Vagina (tissue), 2 donors: ENCODE measurements at regions not wholly inside any gene's neighbourhood (a gene's known extent, or its start where the extent isn't known, plus 50 kb on each side); places are given as distances from the start of the nearest gene placed in this dataset.
A peak's percentile ranks its signal among the peaks of the same experiment; 100 is the strongest.

ENCODE experiments used
- DNase-seq, 2 donors: peaks; one replicate each; pipeline ENCODE4 v3.0.0-alpha.2; 2017; ENCODE audit errors: extremely low spot score in 2 of 2
- H3K27ac ChIP-seq: fragments of 200-600 bp; sonication (generic); one replicate; pipeline ENCODE4 v1.5.1; 2019
- H3K27me3 ChIP-seq: fragments of 200-600 bp; sonication (generic); one replicate; pipeline ENCODE4 v1.5.1; 2019
- H3K36me3 ChIP-seq, 2 donors: fragments of 200-600 bp; sonication (generic); one replicate each; pipeline ENCODE4 v1.5.1; 2017 to 2019
- H3K4me1 ChIP-seq: fragments of 200-600 bp; sonication (generic); one replicate; pipeline ENCODE4 v1.5.1; 2019
- H3K4me3 ChIP-seq, 2 donors: fragments of 200-600 bp; sonication (generic); 1 replicate in 1 of 2; 2 replicates in 1 of 2; pipeline ENCODE4 v1.5.1; 2016 to 2019
- H3K9me3 ChIP-seq: fragments of 200-600 bp; sonication (generic); one replicate; pipeline ENCODE4 v1.5.1; 2019
- CTCF ChIP-seq, 3 experiments: fragments of 450-650 bp in 2 of 3; fragments of 200-600 bp in 1 of 3; sonication (generic) in 1 of 3; IDR thresholded peaks; one replicate each; pipeline ENCODE4 v1.5.1; 2017 to 2019; ENCODE audit warnings: antibody characterized with exemption in 3 of 3, mild to moderate bottlenecking in 2 of 3, moderate library complexity in 2 of 3
- POLR2A ChIP-seq, 2 donors: fragments of 450-650 bp; IDR thresholded peaks; one replicate each; pipeline ENCODE4 v1.6.1; 2017; ENCODE audit warnings: antibody characterized with exemption in 2 of 2, mild to moderate bottlenecking in 2 of 2, moderate library complexity in 2 of 2
- POLR2AphosphoS5 ChIP-seq, 2 donors: sonication (generic); formaldehyde crosslinking; IDR thresholded peaks; one replicate each; pipeline ENCODE4 v1.9.0; 2017; ENCODE audit warnings: antibody characterized with exemption in 2 of 2, mild to moderate bottlenecking in 2 of 2, low read depth in 1 of 2; ENCODE audit not compliant: insufficient read depth in 1 of 2
- intact Hi-C: fragments of 100-400 bp; cut with DNase I; formaldehyde crosslinking; loops from one replicate; pipeline ENCODE4 v1.15.1; 2023

DNA sequence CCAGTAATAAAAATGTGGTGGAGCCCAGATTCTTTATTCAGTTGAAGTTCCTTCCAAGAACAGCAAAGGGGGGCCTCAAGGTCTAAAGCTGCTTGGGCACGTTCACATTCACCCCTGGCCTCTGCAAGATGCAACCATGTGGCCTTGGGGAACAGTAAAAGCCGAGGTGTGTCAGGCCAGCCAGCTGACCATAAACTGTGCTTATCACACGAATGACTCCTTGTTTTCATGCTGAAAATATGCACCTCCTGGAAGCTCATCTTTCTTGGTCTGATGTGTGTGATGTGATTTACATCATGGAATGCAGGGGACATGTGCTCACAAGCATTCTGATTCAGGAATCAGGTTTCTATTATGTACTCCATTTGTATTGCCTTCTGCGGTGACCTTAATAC lies 211.6 kb upstream of the MARCKS start:
- DNase-seq, result no peak
- Histone ChIP-seq H3K27me3 (no peaks in the 10 kb centered on the region), H3K4me1 (peaks cover 33% of the 10 kb centered on the region), H3K9me3 (no peaks in the 10 kb centered on the region), H3K27ac (peak overlapping the region; percentile 50), H3K4me3 (no peak overlapping the region), H3K36me3 (no peaks in the 10 kb centered on the region)
- TF ChIP-seq POLR2AphosphoS5 (IDR thresholded peaks at IDR 0.05; ENCODE audit: insufficient read depth in 1 of 2, low read depth in 1 of 2) (peak in 1 of 2 donors; percentile 60), CTCF (IDR thresholded peaks at IDR 0.05) (no peak)
- intact Hi-C loops, result no loop called here

GRCh38 chr6:113645986-113646385 lies 211.2 kb upstream of the MARCKS start:
- no peaks in the 10 kb centered on the region for H3K27me3 ChIP-seq
- no peak overlapping the region for H3K4me3 ChIP-seq
- no peaks in the 10 kb centered on the region for H3K36me3 ChIP-seq
- peaks cover 37% of the 10 kb centered on the region for H3K4me1 ChIP-seq
- H3K27ac ChIP-seq, result peak overlapping the region; percentile 14
- DNase-seq, result no peak
- intact Hi-C loops, result no loop called here
- no peaks in the 10 kb centered on the region for H3K9me3 ChIP-seq
- no peak for TF ChIP-seq POLR2AphosphoS5 (IDR thresholded peaks at IDR 0.05; ENCODE audit: insufficient read depth in 1 of 2, low read depth in 1 of 2)
- TF ChIP-seq POLR2A (IDR thresholded peaks at IDR 0.05), result no peak
- no peak for TF ChIP-seq CTCF (IDR thresholded peaks at IDR 0.05)

DNA sequence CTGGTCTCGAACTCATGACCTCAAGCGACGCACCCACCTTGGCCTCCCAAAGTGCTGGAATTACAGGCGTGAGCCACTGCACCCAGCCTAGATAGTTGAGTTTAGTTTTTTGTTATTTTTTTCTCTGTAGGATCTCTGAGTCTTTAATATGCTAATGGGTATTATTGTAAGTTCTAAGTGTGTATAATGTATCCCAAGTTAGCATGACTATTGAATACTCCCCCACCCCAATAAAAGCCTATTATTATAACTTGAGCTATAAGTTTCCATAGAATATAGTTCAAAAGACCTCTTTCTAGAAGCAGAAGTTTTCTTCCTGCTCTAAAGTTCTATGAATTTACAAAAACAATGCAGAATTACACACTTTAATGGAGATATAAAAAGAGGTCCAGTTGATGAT lies 210.4 kb upstream of the MARCKS start:
- DNase-seq, result no peak
- Histone ChIP-seq H3K9me3 (no peaks in the 10 kb centered on the region), H3K4me3 (no peak overlapping the region), H3K4me1 (peaks cover 41% of the 10 kb centered on the region), H3K27ac (no peak overlapping the region), H3K36me3 (no peaks in the 10 kb centered on the region), H3K27me3 (no peaks in the 10 kb centered on the region)
- intact Hi-C loops, result no loop called here
- TF ChIP-seq CTCF (IDR thresholded peaks at IDR 0.05) (no peak), POLR2AphosphoS5 (IDR thresholded peaks at IDR 0.05; ENCODE audit: insufficient read depth in 1 of 2, low read depth in 1 of 2) (no peak), POLR2A (IDR thresholded peaks at IDR 0.05) (no peak)

DNA sequence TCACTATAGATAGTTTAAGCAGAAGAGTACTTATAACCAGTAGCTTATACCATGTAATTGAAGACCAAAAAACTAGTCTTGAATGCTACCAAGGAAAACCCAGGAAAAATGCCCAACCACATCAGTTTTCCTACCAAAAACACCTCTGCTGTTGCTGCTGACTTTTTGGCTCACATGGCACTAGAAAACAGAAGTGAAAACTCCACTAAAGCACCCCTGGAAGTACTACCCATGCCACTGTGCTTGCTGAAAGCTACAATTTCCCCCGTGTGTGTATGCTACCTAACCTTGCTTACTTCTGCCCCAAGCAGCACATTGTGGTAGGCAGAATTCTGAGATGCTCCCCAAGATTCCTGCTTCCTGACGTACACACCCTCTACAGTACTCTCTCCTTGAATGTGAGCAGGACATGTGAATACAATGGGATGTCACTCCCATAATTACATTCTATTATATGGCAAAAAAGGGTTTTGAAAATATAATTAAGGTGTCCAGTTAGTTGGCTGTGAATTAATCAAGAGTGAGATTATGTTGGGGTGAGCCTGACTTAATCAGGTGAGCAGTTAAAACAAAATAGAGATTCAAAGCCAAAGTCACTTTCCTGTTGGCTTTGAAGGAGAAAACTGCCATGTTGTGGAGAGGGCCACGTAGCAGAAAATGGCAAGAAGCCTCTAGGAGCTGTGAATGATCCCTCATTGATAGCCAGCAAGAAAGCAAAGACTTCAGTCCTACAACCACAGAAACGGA lies 209.8 kb upstream of the MARCKS start:
- H3K27ac ChIP-seq, result no peak overlapping the region
- intact Hi-C loops, result no loop called here
- no peaks in the 10 kb centered on the region for H3K36me3 ChIP-seq
- DNase-seq, result no peak
- H3K27me3 ChIP-seq, result no peaks in the 10 kb centered on the region
- H3K4me1 ChIP-seq, result peaks cover 41% of the 10 kb centered on the region
- H3K4me3 ChIP-seq, result no peak overlapping the region
- no peak for TF ChIP-seq CTCF (IDR thresholded peaks at IDR 0.05)
- no peak for TF ChIP-seq POLR2A (IDR thresholded peaks at IDR 0.05)
- TF ChIP-seq POLR2AphosphoS5 (IDR thresholded peaks at IDR 0.05; ENCODE audit: insufficient read depth in 1 of 2, low read depth in 1 of 2), result no peak
- H3K9me3 ChIP-seq, result no peaks in the 10 kb centered on the region

GRCh38 chr6:113648698-113649097 lies 208.4 kb upstream of the MARCKS start:
- Histone ChIP-seq H3K27me3 (no peaks in the 10 kb centered on the region), H3K27ac (no peak overlapping the region), H3K4me3 (no peak overlapping the region), H3K4me1 (peaks cover 30% of the 10 kb centered on the region), H3K36me3 (no peaks in the 10 kb centered on the region), H3K9me3 (no peaks in the 10 kb centered on the region)
- TF ChIP-seq POLR2A (IDR thresholded peaks at IDR 0.05) (no peak), POLR2AphosphoS5 (IDR thresholded peaks at IDR 0.05; ENCODE audit: insufficient read depth in 1 of 2, low read depth in 1 of 2) (no peak), CTCF (IDR thresholded peaks at IDR 0.05) (no peak)
- intact Hi-C loops, result no loop called here
- DNase-seq, result no peak
